ENCODE measurements at regions not wholly inside any gene's neighbourhood (a gene's known extent, or its start where the extent isn't known, plus 50 kb on each side); places are given as distances from the start of the nearest gene placed in this dataset.

DNA sequence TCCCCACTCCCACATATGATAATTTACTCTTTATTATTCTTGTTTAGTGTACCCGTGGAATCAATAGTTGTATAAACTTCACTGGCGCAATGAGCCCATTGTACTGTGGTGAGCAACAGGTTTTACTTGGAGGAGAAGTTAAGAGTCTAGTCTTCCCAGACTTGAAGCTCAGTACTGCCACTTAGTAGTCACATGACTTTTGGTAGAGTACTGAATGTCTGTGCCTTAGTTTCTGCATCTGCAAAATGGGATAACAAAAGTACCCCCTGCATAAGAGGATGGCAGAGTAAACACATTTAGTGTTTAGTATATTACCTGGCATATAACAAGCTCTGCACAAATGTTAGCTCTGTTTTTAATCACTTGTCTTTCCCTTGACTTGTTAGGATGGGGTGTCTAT is 375.5 kb downstream of the VRK1 start:
- TF ChIP-seq, protein P1, sequence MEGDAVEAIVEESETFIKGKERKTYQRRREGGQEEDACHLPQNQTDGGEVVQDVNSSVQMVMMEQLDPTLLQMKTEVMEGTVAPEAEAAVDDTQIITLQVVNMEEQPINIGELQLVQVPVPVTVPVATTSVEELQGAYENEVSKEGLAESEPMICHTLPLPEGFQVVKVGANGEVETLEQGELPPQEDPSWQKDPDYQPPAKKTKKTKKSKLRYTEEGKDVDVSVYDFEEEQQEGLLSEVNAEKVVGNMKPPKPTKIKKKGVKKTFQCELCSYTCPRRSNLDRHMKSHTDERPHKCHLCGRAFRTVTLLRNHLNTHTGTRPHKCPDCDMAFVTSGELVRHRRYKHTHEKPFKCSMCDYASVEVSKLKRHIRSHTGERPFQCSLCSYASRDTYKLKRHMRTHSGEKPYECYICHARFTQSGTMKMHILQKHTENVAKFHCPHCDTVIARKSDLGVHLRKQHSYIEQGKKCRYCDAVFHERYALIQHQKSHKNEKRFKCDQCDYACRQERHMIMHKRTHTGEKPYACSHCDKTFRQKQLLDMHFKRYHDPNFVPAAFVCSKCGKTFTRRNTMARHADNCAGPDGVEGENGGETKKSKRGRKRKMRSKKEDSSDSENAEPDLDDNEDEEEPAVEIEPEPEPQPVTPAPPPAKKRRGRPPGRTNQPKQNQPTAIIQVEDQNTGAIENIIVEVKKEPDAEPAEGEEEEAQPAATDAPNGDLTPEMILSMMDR (IDR thresholded peaks at IDR 0.05; ENCODE audit: poor library complexity, severe bottlenecking) = no peak

DNA sequence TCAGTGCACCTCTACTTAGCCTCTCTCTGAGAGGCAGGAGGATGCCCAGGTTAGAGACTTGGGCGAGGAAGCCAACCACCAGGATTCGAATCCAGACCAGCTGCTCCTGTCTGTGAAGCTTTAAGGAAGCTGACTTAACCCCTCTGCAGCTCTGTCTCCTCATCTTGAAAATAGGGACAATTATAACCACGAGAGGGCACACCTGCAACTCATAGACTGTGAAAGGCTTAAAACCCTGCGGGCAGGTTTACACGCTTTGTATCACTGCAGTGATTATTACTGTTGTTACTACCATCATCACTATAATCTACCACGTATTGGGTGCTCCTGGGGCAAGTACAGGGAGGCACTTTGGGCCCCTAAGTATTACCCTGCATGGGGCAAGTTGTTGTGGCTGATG is 379.8 kb downstream of the VRK1 start:
- Histone ChIP-seq H3K36me3 (ENCODE audit: low read depth) (no peaks in the 10 kb centered on the region), H3K27me3 (ENCODE audit: insufficient read depth, poor library complexity, severe bottlenecking) (no peaks in the 10 kb centered on the region), H3K9me3 (ENCODE audit: severe bottlenecking) (no peaks in the 10 kb centered on the region), H3K4me1 (ENCODE audit: insufficient read depth, poor library complexity, severe bottlenecking) (peaks cover 17% of the 10 kb centered on the region), H3K4me3 (ENCODE audit: severe bottlenecking) (no peak overlapping the region), H3K27ac (ENCODE audit: poor library complexity, severe bottlenecking) (no peak overlapping the region)
- TF ChIP-seq, protein P1 (IDR thresholded peaks at IDR 0.05; ENCODE audit: poor library complexity, severe bottlenecking) = peak; percentile 83
- ATAC-seq (ENCODE audit: low read depth) = peak; percentile 70
- no peak for DNase-seq (ENCODE audit: low spot score)

More for the DNA sequence above, 375.5 kb downstream of the VRK1 start:
- Histone ChIP-seq H3K27me3 (ENCODE audit: insufficient read depth, poor library complexity, severe bottlenecking) (peaks cover 3% of the 10 kb centered on the region), H3K36me3 (ENCODE audit: low read depth) (no peaks in the 10 kb centered on the region), H3K27ac (ENCODE audit: poor library complexity, severe bottlenecking) (no peak overlapping the region), H3K4me3 (ENCODE audit: severe bottlenecking) (no peak overlapping the region), H3K4me1 (ENCODE audit: insufficient read depth, poor library complexity, severe bottlenecking) (no peaks in the 10 kb centered on the region), H3K9me3 (ENCODE audit: severe bottlenecking) (no peaks in the 10 kb centered on the region)
- no peak for ATAC-seq (ENCODE audit: low read depth)
- no peak for DNase-seq (ENCODE audit: low spot score)

DNA sequence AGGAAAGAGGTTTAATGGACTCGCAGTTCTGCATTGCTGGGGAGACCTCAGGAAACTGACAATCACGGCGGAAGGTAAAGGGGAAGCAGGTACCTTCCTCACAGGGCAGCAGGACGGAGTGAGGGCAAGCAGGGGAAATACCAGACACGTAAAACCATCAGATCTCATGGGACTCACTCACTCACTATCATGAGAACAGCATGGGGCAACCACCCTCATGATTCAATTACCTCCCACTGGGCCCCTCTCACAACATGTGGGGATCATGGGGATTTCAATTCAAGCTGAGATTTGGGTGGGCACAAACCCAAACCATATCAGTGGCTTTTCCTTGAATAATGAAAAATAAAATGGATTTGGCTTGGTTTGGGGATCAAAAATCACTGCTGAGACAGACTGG is 380.5 kb downstream of the VRK1 start:
- ATAC-seq (ENCODE audit: low read depth) (no peak), DNase-seq (ENCODE audit: low spot score) (no peak)
- Histone ChIP-seq H3K4me3 (ENCODE audit: severe bottlenecking) (no peak overlapping the region), H3K27me3 (ENCODE audit: insufficient read depth, poor library complexity, severe bottlenecking) (no peaks in the 10 kb centered on the region), H3K36me3 (ENCODE audit: low read depth) (no peaks in the 10 kb centered on the region), H3K4me1 (ENCODE audit: insufficient read depth, poor library complexity, severe bottlenecking) (peaks cover 17% of the 10 kb centered on the region), H3K9me3 (ENCODE audit: severe bottlenecking) (no peaks in the 10 kb centered on the region), H3K27ac (ENCODE audit: poor library complexity, severe bottlenecking) (no peak overlapping the region)
- TF ChIP-seq, protein P1 (IDR thresholded peaks at IDR 0.05; ENCODE audit: poor library complexity, severe bottlenecking) = no peak

DNA sequence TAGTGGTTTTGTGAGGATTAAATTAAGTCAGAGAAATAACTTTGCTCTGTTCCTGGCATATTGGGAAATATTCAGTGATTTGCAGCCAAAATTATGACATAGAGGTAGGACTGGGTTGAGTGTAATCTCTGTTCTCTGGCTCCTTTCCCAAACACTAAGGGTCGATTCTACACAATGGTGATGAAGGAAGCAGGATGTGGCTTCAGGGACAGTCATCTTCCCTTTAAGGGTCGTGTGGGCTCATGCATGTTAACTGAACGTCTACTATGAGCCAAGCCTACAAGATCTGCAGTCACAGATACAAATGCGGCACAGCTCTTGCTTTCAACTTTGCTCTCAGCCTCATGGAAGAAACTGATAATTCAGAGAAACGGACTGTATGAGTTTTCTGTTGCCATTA is 381.6 kb downstream of the VRK1 start:
- Histone ChIP-seq H3K9me3 (ENCODE audit: severe bottlenecking) (no peaks in the 10 kb centered on the region), H3K36me3 (ENCODE audit: low read depth) (no peaks in the 10 kb centered on the region), H3K27ac (ENCODE audit: poor library complexity, severe bottlenecking) (no peak overlapping the region), H3K27me3 (ENCODE audit: insufficient read depth, poor library complexity, severe bottlenecking) (no peaks in the 10 kb centered on the region), H3K4me3 (ENCODE audit: severe bottlenecking) (no peak overlapping the region), H3K4me1 (ENCODE audit: insufficient read depth, poor library complexity, severe bottlenecking) (peaks cover 17% of the 10 kb centered on the region)
- peak; percentile 14; the same call in 1 of the 3 replicates for ATAC-seq (ENCODE audit: low read depth)
- TF ChIP-seq, protein P1 (IDR thresholded peaks at IDR 0.05; ENCODE audit: poor library complexity, severe bottlenecking) = no peak
- no peak for DNase-seq (ENCODE audit: low spot score)

DNA sequence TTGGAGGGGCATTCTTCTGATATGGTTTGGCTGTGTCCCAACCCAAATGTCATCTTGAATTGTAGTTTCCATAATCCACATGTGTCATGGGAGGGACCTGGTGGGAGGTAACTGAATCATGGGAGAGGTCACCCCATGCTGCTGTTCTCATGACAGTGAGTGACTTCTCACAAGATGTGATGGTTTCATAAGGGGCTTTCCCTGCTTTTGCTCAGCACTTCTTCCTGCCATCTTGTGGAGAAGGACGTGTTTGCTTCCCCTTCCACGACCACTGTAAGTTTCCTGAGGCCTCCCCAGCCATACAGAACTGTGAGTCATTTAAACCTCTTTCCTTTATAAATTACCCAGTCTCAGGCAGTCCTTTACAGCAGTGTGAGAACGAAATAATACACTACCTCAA is 382.4 kb downstream of the VRK1 start:
- Histone ChIP-seq H3K36me3 (ENCODE audit: low read depth) (no peaks in the 10 kb centered on the region), H3K4me3 (ENCODE audit: severe bottlenecking) (no peak overlapping the region), H3K4me1 (ENCODE audit: insufficient read depth, poor library complexity, severe bottlenecking) (peaks cover 17% of the 10 kb centered on the region), H3K27me3 (ENCODE audit: insufficient read depth, poor library complexity, severe bottlenecking) (peaks cover 3% of the 10 kb centered on the region), H3K27ac (ENCODE audit: poor library complexity, severe bottlenecking) (no peak overlapping the region), H3K9me3 (ENCODE audit: severe bottlenecking) (no peaks in the 10 kb centered on the region)
- ATAC-seq (ENCODE audit: low read depth) = no peak
- DNase-seq (ENCODE audit: low spot score) = no peak
- TF ChIP-seq, protein P1 (IDR thresholded peaks at IDR 0.05; ENCODE audit: poor library complexity, severe bottlenecking) = no peak

Data from RWPE2 (cell line).